Chondrocyte (in vitro differentiated cells): ENCODE measurements at regions not wholly inside any gene's neighbourhood (a gene's known extent, or its start where the extent isn't known, plus 50 kb on each side); places are given as distances from the start of the nearest gene placed in this dataset.

Experiments
- DNase-seq: peaks from one replicate; pipeline ENCODE4 v3.0.0; 2021; ENCODE audit warnings: mixed read lengths, low spot score
- H3K27ac Mint-ChIP-seq: one replicate; pipeline ENCODE4 v1.8.0; 2021; ENCODE audit warnings: mild to moderate bottlenecking, moderate library complexity, mixed read lengths; ENCODE audit not compliant: unreplicated experiment
- H3K27me3 Mint-ChIP-seq: 2 replicates; pipeline ENCODE4 v1.8.0; 2021; ENCODE audit warnings: low read depth, mixed read lengths
- H3K36me3 Mint-ChIP-seq: 2 replicates; pipeline ENCODE4 v1.8.0; 2021; ENCODE audit warnings: low read depth, mixed read lengths
- H3K4me1 Mint-ChIP-seq: 2 replicates; pipeline ENCODE4 v1.8.0; 2021; ENCODE audit warnings: low read depth, mild to moderate bottlenecking, mixed read lengths
- H3K4me3 Mint-ChIP-seq: one replicate; pipeline ENCODE4 v1.8.0; 2021; ENCODE audit warnings: mild to moderate bottlenecking, moderate library complexity, mixed read lengths; ENCODE audit not compliant: unreplicated experiment
- H3K9me3 Mint-ChIP-seq: 2 replicates; pipeline ENCODE4 v1.8.0; 2021; ENCODE audit warnings: low read depth, mixed read lengths
- CTCF ChIP-seq: fragments of 200-600 bp; sonication (generic); IDR thresholded peaks from 2 replicates; pipeline ENCODE4 v1.5.0; 2021; ENCODE audit warnings: antibody characterized with exemption, mild to moderate bottlenecking, moderate library complexity

DNA sequence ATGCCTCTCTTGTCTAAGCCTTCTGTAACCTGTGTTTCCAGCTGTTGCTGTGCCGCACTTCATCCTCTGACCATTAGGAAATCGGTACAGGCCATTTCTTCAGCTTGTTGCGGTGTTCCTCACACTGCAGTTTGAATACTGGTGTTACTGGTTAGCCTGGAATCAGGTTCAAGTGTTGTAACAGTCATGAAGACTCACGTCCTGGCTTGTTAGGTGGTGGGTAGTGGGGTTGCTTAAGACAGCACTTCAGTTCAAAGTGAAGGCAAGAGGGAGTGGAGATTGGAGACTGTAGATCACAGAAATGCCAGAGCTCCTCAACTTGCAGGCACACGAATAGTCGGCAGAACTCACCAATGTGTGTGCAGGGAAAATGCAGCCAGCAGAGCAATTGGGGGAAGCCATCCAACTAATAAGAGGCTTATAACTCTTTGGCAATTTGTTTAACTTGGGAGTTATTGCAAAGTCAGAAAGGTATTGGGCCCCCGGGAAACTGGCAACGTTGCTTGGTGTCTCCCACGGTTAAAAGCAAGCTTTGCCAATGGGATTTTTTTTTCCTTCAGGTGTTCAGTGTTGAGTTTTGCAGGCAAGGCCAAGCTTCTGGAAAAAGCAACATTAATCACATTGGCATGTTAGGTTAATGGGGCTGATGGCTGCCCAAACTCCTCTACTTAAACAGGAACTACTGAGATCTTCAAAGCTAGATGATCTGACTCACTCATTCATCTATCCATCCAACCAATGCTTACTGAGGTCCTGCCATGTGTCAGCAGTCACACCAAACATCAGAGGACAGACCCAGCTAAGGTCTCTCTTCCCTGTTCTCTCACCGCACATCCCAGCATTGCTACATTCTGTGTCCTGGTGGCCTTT lies 380.9 kb downstream of the GATA3 start:
- peaks cover 3% of the 10 kb centered on the region for H3K27me3 Mint-ChIP-seq
- H3K9me3 Mint-ChIP-seq = peaks cover 3% of the 10 kb centered on the region
- no peak for DNase-seq
- H3K4me1 Mint-ChIP-seq = no peaks in the 10 kb centered on the region
- TF ChIP-seq CTCF = no peak
- no peaks in the 10 kb centered on the region for H3K36me3 Mint-ChIP-seq
- H3K4me3 Mint-ChIP-seq = no peak overlapping the region
- H3K27ac Mint-ChIP-seq = no peak overlapping the region

- Mint-ChIP-seq H3K9me3 (peaks cover 3% of the 10 kb centered on the region), H3K36me3 (no peaks in the 10 kb centered on the region), H3K27ac (no peak overlapping the region), H3K27me3 (peaks cover 3% of the 10 kb centered on the region), H3K4me3 (no peak overlapping the region), H3K4me1 (no peaks in the 10 kb centered on the region)
- no peak for DNase-seq
- no peak for TF ChIP-seq CTCF
Observed at GRCh38 chr10:8437896-8438295, 383.4 kb downstream of the GATA3 start.

GRCh38 chr10:8438603-8439002 lies 384.1 kb downstream of the GATA3 start:
- DNase-seq = no peak
- TF ChIP-seq CTCF = no peak
- H3K4me1 Mint-ChIP-seq = no peaks in the 10 kb centered on the region
- no peaks in the 10 kb centered on the region for H3K36me3 Mint-ChIP-seq
- peaks cover 3% of the 10 kb centered on the region for H3K9me3 Mint-ChIP-seq
- H3K4me3 Mint-ChIP-seq = no peak overlapping the region
- H3K27me3 Mint-ChIP-seq = peaks cover 3% of the 10 kb centered on the region
- no peak overlapping the region for H3K27ac Mint-ChIP-seq

DNA sequence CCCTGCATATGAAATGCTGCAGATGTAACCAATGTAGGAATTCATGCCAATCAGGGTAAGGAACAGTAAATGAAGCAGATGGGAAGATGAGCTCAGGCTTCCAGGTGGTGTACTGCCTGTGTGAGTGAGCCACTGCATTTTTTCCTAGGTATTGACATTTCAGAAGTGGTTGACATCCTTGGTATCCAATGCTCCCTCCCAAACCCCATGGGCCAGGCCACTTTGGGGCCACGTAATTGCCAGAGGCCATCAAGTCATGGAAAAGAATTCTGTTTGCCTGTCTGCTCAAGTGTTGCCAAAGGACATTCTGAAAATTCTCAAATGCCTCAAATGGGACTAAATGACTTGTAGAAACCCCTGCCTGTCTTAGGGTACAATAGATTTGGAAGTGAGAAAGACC lies 384.6 kb downstream of the GATA3 start:
- no peak for TF ChIP-seq CTCF
- peaks cover 3% of the 10 kb centered on the region for H3K9me3 Mint-ChIP-seq
- no peaks in the 10 kb centered on the region for H3K4me1 Mint-ChIP-seq
- H3K27ac Mint-ChIP-seq = no peak overlapping the region
- no peak for DNase-seq
- no peaks in the 10 kb centered on the region for H3K36me3 Mint-ChIP-seq
- H3K4me3 Mint-ChIP-seq = no peak overlapping the region
- peaks cover 3% of the 10 kb centered on the region for H3K27me3 Mint-ChIP-seq

DNA sequence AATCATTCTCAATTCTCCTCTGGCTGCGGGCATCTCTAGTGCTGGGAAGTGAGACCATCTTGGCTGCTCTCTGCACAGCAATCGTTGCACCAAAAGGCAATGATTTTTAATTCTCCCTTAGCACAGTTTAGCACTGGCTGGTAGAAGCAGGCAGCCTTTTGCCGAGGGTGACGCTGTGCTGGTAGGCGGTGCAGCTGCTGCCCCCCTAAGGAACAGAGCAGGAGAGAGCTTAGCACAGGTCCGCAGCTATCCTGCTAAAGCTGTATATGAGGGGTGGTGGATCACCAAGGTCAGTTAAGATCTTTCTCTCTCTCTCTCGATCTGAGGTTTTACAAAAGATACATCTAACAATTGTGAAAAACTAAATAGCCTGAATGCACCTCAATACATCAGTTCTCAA lies 390.1 kb downstream of the GATA3 start:
- H3K27me3 Mint-ChIP-seq = no peaks in the 10 kb centered on the region
- H3K36me3 Mint-ChIP-seq = no peaks in the 10 kb centered on the region
- DNase-seq = no peak
- no peak for TF ChIP-seq CTCF
- H3K27ac Mint-ChIP-seq = no peak overlapping the region
- H3K4me1 Mint-ChIP-seq = no peaks in the 10 kb centered on the region
- no peaks in the 10 kb centered on the region for H3K9me3 Mint-ChIP-seq
- no peak overlapping the region for H3K4me3 Mint-ChIP-seq
